IMR-90 (cell line): ENCODE measurements at regions not wholly inside any gene's neighbourhood (a gene's known extent, or its start where the extent isn't known, plus 50 kb on each side); places are given as distances from the start of the nearest gene placed in this dataset.

ENCODE experiments used
- ATAC-seq: fragments of 200-7000 bp; cut with Tn5 transposase; 2 replicates; pipeline ENCODE4 v1.9.1; 2020; ENCODE audit warnings: low read depth, mild to moderate bottlenecking, moderate library complexity
- BruUV-seq: library from RNA; stranded (reverse); fragments of 400-500 nt; replicated peaks from 2 replicates; lab custom pipeline; 2021; lab: Mats Ljungman, UMichigan
- CTCF ChIA-PET: fragments of 300-600 bp; formaldehyde crosslinking; extraction: SDS; loops from one replicate; lab custom pipeline; 2021; ENCODE audit warnings: antibody characterized with exemption; lab: Yijun Ruan, JAX
- POLR2A ChIA-PET: fragments of 300-600 bp; sonication (Branson Sonifier 250); formaldehyde crosslinking; loops from one replicate; lab custom pipeline; 2022; ENCODE audit warnings: antibody characterized with exemption; ENCODE audit not compliant: unreplicated experiment; lab: Charles Lee
- DNase-seq: peaks from one replicate; pipeline ENCODE4 v3.0.0; 2013
- H2AFZ ChIP-seq: replicated peaks from 2 replicates; pipeline ENCODE3; 2013; ENCODE audit warnings: low read length, mild to moderate bottlenecking; ENCODE audit not compliant: poor library complexity
- H2AK5ac ChIP-seq: 2 replicates; pipeline ENCODE4 v1.6.1; 2013; ENCODE audit warnings: low read depth, low read length, inconsistent platforms
- H2AK9ac ChIP-seq: replicated peaks from 2 replicates; pipeline ENCODE3; 2013; ENCODE audit warnings: mild to moderate bottlenecking, low read depth, low read length, moderate library complexity; ENCODE audit not compliant: poor library complexity
- H2BK120ac ChIP-seq: 2 replicates; pipeline ENCODE4 v1.6.1; 2013; ENCODE audit warnings: low read depth, low read length, inconsistent platforms
- H2BK15ac ChIP-seq: 3 replicates; pipeline ENCODE4 v1.6.1; 2013; ENCODE audit warnings: low read depth, low read length, inconsistent platforms
- H2BK20ac ChIP-seq: 2 replicates; pipeline ENCODE4 v1.6.1; 2013; ENCODE audit warnings: low read depth, mild to moderate bottlenecking, inconsistent platforms, low read length, moderate library complexity
- H2BK5ac ChIP-seq: 2 replicates; pipeline ENCODE4 v1.6.1; 2013; ENCODE audit warnings: mild to moderate bottlenecking, low read depth, low read length, inconsistent platforms; ENCODE audit not compliant: poor library complexity, severe bottlenecking
- H3K14ac ChIP-seq: replicated peaks from 2 replicates; pipeline ENCODE4 v1.6.1; 2013; ENCODE audit warnings: low read depth, low read length, inconsistent platforms
- H3K18ac ChIP-seq: 2 replicates; pipeline ENCODE4 v1.6.1; 2013; ENCODE audit warnings: low read depth, low read length, control low read depth
- H3K23ac ChIP-seq: 2 replicates; pipeline ENCODE4 v1.6.1; 2013; ENCODE audit warnings: low read depth, low read length, inconsistent platforms
- H3K27ac ChIP-seq: 2 replicates; pipeline ENCODE4 v1.5.1; 2013; ENCODE audit warnings: mild to moderate bottlenecking, control low read depth, low read length; ENCODE audit not compliant: insufficient read depth
- H3K27me3 ChIP-seq: 2 replicates; pipeline ENCODE4 v1.6.1; 2013; ENCODE audit warnings: low read length; ENCODE audit not compliant: control insufficient read depth, insufficient read depth
- H3K36me3 ChIP-seq: 2 replicates; pipeline ENCODE4 v1.6.1; 2013; ENCODE audit warnings: low read length, mixed read lengths; ENCODE audit not compliant: control insufficient read depth, insufficient read depth
- H3K4ac ChIP-seq: 2 replicates; pipeline ENCODE4 v1.6.1; 2013; ENCODE audit warnings: low read depth, low read length, inconsistent platforms
- H3K4me1 ChIP-seq: 2 replicates; pipeline ENCODE4 v1.6.1; 2013; ENCODE audit warnings: low read length, mixed read lengths; ENCODE audit not compliant: control insufficient read depth, insufficient read depth
- H3K4me2 ChIP-seq: 2 replicates; pipeline ENCODE4 v1.6.1; 2013; ENCODE audit warnings: low read depth, mild to moderate bottlenecking, control low read depth, low read length, moderate library complexity
- H3K4me3 ChIP-seq: 2 replicates; pipeline ENCODE4 v1.5.1; 2013; ENCODE audit warnings: low read depth, mild to moderate bottlenecking, control low read depth, low read length, moderate library complexity; ENCODE audit not compliant: insufficient read depth
- H3K56ac ChIP-seq: 2 replicates; pipeline ENCODE4 v1.6.1; 2013; ENCODE audit warnings: low read length, inconsistent platforms; ENCODE audit not compliant: insufficient read depth; ENCODE audit errors: extremely low read depth
- H3K79me1 ChIP-seq, 2 experiments: 2 replicates each; pipeline ENCODE4 v1.6.1; 2013; ENCODE audit warnings: low read length in 2 of 2, inconsistent platforms in 1 of 2, low read depth in 1 of 2
- H3K9ac ChIP-seq: 2 replicates; pipeline ENCODE4 v1.6.1; 2013; ENCODE audit warnings: low read depth, low read length, control low read depth
- H3K9me1 ChIP-seq: 2 replicates; pipeline ENCODE4 v1.6.1; 2013; ENCODE audit warnings: low read length, inconsistent platforms; ENCODE audit not compliant: insufficient read depth
- H3K9me3 ChIP-seq: 2 replicates; pipeline ENCODE4 v1.6.1; 2013; ENCODE audit warnings: low read length; ENCODE audit not compliant: control insufficient read depth, insufficient read depth
- H4K20me1 ChIP-seq: 2 replicates; pipeline ENCODE4 v1.6.1; 2013; ENCODE audit warnings: low read length, inconsistent platforms; ENCODE audit not compliant: insufficient read depth
- H4K5ac ChIP-seq: 2 replicates; pipeline ENCODE4 v1.6.1; 2013; ENCODE audit warnings: mild to moderate bottlenecking, low read depth, low read length, control low read depth
- H4K8ac ChIP-seq, 2 experiments: 2 replicates each; pipeline ENCODE4 v1.6.1; 2013; ENCODE audit warnings: low read depth in 2 of 2, low read length in 2 of 2, control low read depth in 1 of 2, inconsistent platforms in 1 of 2
- H4K91ac ChIP-seq: 2 replicates; pipeline ENCODE4 v1.6.1; 2013; ENCODE audit warnings: low read depth, low read length, inconsistent platforms; ENCODE audit not compliant: insufficient read depth
- BHLHE40 ChIP-seq: fragments of 150-350 bp; IDR thresholded peaks from 2 replicates; pipeline ENCODE4 v1.6.1; 2016; ENCODE audit warnings: mild to moderate bottlenecking, low read depth, low read length
- CEBPB ChIP-seq: IDR thresholded peaks from 2 replicates; pipeline ENCODE4 v1.6.1; 2012; ENCODE audit warnings: low read depth, low read length, improper control_type of control experiment
- CHD1 ChIP-seq: IDR thresholded peaks from 2 replicates; pipeline ENCODE4 v1.6.1; 2012; ENCODE audit warnings: low read depth, low read length, improper control_type of control experiment
- ELK1 ChIP-seq: fragments of 150-350 bp; IDR thresholded peaks from 2 replicates; pipeline ENCODE4 v1.6.1; 2016; ENCODE audit warnings: low read depth, mild to moderate bottlenecking, low read length, moderate library complexity, borderline replicate concordance
- MXI1 ChIP-seq: IDR thresholded peaks from 2 replicates; pipeline ENCODE4 v1.6.1; 2012; ENCODE audit warnings: low read depth, mild to moderate bottlenecking, low read length, moderate library complexity, borderline replicate concordance
- NFE2L2 ChIP-seq: fragments of 150-350 bp; IDR thresholded peaks from 2 replicates; pipeline ENCODE4 v1.6.1; 2016; ENCODE audit warnings: low read depth, mild to moderate bottlenecking, low read length
- POLR2A ChIP-seq: IDR thresholded peaks from 2 replicates; pipeline ENCODE4 v1.6.1; 2012; ENCODE audit warnings: mild to moderate bottlenecking, low read depth, low read length
- SMC3 ChIP-seq: fragments of 150-350 bp; IDR thresholded peaks from 2 replicates; pipeline ENCODE4 v1.6.1; 2016; ENCODE audit warnings: low read depth, mild to moderate bottlenecking, antibody characterized with exemption, low read length, moderate library complexity
- USF2 ChIP-seq: fragments of 150-350 bp; IDR thresholded peaks from 2 replicates; pipeline ENCODE4 v1.6.1; 2017; ENCODE audit warnings: mild to moderate bottlenecking, antibody characterized with exemption, low read length, low read depth
- WGBS, 2 experiments: methylation state at CpG; one replicate each; pipeline versions ENCODE4 v1.1.5 to v1.1.7; 2013; ENCODE audit warnings: missing lambda C conversion rate in 2 of 2; ENCODE audit not compliant: insufficient read length in 1 of 2; ENCODE audit errors: extremely low coverage in 2 of 2; 5-methylcytosine and 5-hydroxymethylcytosine counted together
- dilution Hi-C: fragments of 300-500 bp; cut with HindIII; formaldehyde crosslinking; loops from one replicate; pipeline ENCODE4 v1.14.3; 2018; ENCODE audit warnings: low sequenced_read_pairs; ENCODE audit not compliant: unreplicated experiment
- in situ Hi-C: fragments of 300-500 bp; cut with MboI; formaldehyde crosslinking; loops from 3 replicates; pipeline ENCODE4 v1.14.3; 2019; ENCODE audit warnings: low sequenced_read_pairs, inconsistent platforms, mixed read lengths
- intact Hi-C: fragments of 100-400 bp; cut with micrococcal nuclease; formaldehyde crosslinking; loops from 2 replicates; pipeline ENCODE4 v1.10.0; 2022

DNA sequence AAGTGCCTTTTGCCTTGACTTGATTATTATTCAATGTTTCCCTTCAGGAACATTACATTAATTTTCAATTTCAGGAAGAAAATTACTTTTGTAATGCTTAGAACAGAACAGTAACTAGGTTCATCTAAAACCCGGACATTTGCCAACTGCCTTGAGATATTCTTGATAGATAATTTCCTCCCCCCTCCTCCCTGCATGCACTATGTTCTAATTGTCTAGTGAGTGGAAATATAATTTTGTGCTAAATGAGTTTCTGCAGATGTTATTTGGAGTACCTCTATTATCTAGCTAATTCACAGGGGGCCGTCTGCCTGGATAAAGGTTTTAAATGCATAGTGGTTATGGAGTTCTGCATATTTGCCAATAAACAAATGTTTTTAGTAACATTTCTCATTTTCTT is 200.3 kb upstream of the SLC39A10 start:
- BruUV-seq, result no TSS peak
- Histone ChIP-seq H3K27ac (no peak overlapping the region), H3K9me1 (no peaks in the 10 kb centered on the region), H4K91ac (no peak overlapping the region), H3K79me1 (no peaks in the 10 kb centered on the region), H3K9ac (no peak overlapping the region), H3K9me3 (no peaks in the 10 kb centered on the region), H3K18ac (no peak overlapping the region), H3K4me1 (0 out of 2 replicates have a peak, but pooled peaks cover 2% of the 10 kb centered on the region), H2BK20ac (no peak overlapping the region), H2AK5ac (no peak overlapping the region), H3K36me3 (no peaks in the 10 kb centered on the region), H2BK5ac (no peak overlapping the region), H3K4me2 (no peak overlapping the region), H3K4ac (no peak overlapping the region), H3K56ac (no peak overlapping the region), H4K8ac (no peak overlapping the region), H4K5ac (no peak overlapping the region), H3K27me3 (no peaks in the 10 kb centered on the region), H3K14ac (no peak overlapping the region), H2AK9ac (no peak overlapping the region), H3K4me3 (no peak overlapping the region), H3K23ac (no peak overlapping the region), H2BK15ac (no peak overlapping the region), H2AFZ (no peak overlapping the region), H4K20me1 (no peaks in the 10 kb centered on the region), H2BK120ac (no peak overlapping the region)
- WGBS, 2 experiments, result no CpG with 5 or more reads among the region's 2 CpGs
- in situ Hi-C loops (no loop called here), dilution Hi-C loops (no loop called here), intact Hi-C loops (no loop called here)
- no peak for TF ChIP-seq CEBPB
- no peak for TF ChIP-seq SMC3
- TF ChIP-seq BHLHE40, result no peak
- no peak for TF ChIP-seq ELK1
- no peak for TF ChIP-seq MXI1
- no peak for TF ChIP-seq CHD1
- TF ChIP-seq NFE2L2, result no peak
- TF ChIP-seq USF2, result no peak
- TF ChIP-seq POLR2A, result no peak
- POLR2A ChIA-PET, result no interaction called here
- DNase-seq (no peak), ATAC-seq (no peak)
- CTCF ChIA-PET, result no interaction called here
